ENCODE measurements at regions not wholly inside any gene's neighbourhood (a gene's known extent, or its start where the extent isn't known, plus 50 kb on each side); places are given as distances from the start of the nearest gene placed in this dataset.

- TF ChIP-seq ZNF274 (IDR thresholded peaks at IDR 0.05; ENCODE audit: low read depth, low read length) (no peak), YY1 (IDR thresholded peaks at IDR 0.05; ENCODE audit: insufficient read depth, insufficient read length) (no peak), SUZ12 (IDR thresholded peaks at IDR 0.05; ENCODE audit: extremely low read depth, insufficient read depth, insufficient read length) (no peak)
- no peaks in the 10 kb centered on the region for H3K36me3 ChIP-seq (ENCODE audit: insufficient read depth, insufficient read length, low read length)
- H3K9me3 ChIP-seq (ENCODE audit: insufficient read depth, low read length) = no peaks in the 10 kb centered on the region
- no peaks in the 10 kb centered on the region for H3K4me1 ChIP-seq (ENCODE audit: insufficient read depth, insufficient read length)
- DNase-seq (ENCODE audit: low read depth, low spot score) = no peak
- no peaks in the 10 kb centered on the region for H3K27me3 ChIP-seq (ENCODE audit: insufficient read depth, insufficient read length)
- no peak overlapping the region for H3K4me3 ChIP-seq (ENCODE audit: insufficient read length, low read depth)
- H3K9ac ChIP-seq (ENCODE audit: insufficient read length, low read depth) = no peak overlapping the region
Measured at GRCh38 chr3:152157337-152157736, 111.4 kb upstream of the MBNL1 start.

DNA sequence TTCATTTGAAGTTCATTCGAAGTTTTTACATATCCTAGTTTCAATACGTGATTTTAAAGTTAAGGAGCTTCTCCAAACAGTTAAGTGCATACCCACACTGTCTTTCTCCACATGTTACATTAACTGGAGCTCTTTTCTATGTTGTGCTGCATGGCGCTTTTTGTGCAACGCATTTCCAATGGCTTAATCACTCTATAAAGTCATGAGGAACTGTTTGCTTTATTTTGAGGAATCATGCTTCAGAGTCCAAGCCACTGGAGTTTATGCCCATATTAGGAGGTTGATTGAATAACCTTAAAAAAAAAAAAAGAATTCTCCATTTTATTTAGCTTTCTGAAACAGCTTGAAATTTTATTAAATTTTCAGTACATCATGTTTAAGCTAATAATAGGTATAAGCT lies 109.4 kb upstream of the MBNL1 start:
- no peaks in the 10 kb centered on the region for H3K9me3 ChIP-seq (ENCODE audit: insufficient read depth, low read length)
- TF ChIP-seq YY1 (IDR thresholded peaks at IDR 0.05; ENCODE audit: insufficient read depth, insufficient read length) (no peak), SUZ12 (IDR thresholded peaks at IDR 0.05; ENCODE audit: extremely low read depth, insufficient read depth, insufficient read length) (no peak), ZNF274 (IDR thresholded peaks at IDR 0.05; ENCODE audit: low read depth, low read length) (no peak)
- H3K4me3 ChIP-seq (ENCODE audit: insufficient read length, low read depth) = no peak overlapping the region
- H3K9ac ChIP-seq (ENCODE audit: insufficient read length, low read depth) = no peak overlapping the region
- H3K36me3 ChIP-seq (ENCODE audit: insufficient read depth, insufficient read length, low read length) = no peaks in the 10 kb centered on the region
- H3K27me3 ChIP-seq (ENCODE audit: insufficient read depth, insufficient read length) = no peaks in the 10 kb centered on the region
- H3K4me1 ChIP-seq (ENCODE audit: insufficient read depth, insufficient read length) = no peaks in the 10 kb centered on the region
- DNase-seq (ENCODE audit: low read depth, low spot score) = no peak

DNA sequence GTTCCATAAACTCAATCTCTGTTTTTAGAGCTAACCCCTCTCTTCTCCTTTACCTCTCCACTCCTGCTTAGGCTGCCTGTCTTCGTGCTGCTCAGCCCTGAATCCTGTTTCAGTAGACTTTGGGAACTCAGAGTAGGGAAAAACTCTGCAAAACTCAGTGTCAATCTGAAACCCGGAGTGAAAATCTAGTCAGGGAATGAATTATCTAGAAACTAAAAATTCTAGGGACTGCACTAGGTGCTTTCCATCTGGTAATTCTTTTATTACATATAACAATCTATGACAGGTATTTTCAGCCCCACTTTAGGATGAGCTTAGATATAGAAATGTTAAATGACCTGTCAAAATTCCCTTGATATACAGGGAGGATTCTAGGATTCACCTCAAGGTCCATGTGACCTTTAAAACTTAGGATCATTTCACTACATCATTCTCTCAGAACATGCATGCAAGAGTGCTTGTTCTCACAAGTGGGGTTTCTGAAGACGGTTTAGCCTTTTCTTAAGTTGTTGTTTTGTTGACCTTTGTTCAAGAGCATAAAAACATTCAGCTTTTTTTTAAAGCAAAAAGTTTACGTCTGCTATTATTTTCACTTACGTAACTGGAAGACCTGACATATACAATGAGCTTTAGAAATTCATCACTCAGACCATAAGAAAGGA lies 108.2 kb upstream of the MBNL1 start:
- Histone ChIP-seq H3K27me3 (ENCODE audit: insufficient read depth, insufficient read length) (no peaks in the 10 kb centered on the region), H3K4me1 (ENCODE audit: insufficient read depth, insufficient read length) (no peaks in the 10 kb centered on the region), H3K4me3 (ENCODE audit: insufficient read length, low read depth) (no peak overlapping the region), H3K9ac (ENCODE audit: insufficient read length, low read depth) (no peak overlapping the region), H3K36me3 (ENCODE audit: insufficient read depth, insufficient read length, low read length) (no peaks in the 10 kb centered on the region), H3K9me3 (ENCODE audit: insufficient read depth, low read length) (no peaks in the 10 kb centered on the region)
- no peak for DNase-seq (ENCODE audit: low read depth, low spot score)
- TF ChIP-seq SUZ12 (IDR thresholded peaks at IDR 0.05; ENCODE audit: extremely low read depth, insufficient read depth, insufficient read length) = no peak
- no peak for TF ChIP-seq ZNF274 (IDR thresholded peaks at IDR 0.05; ENCODE audit: low read depth, low read length)
- no peak for TF ChIP-seq YY1 (IDR thresholded peaks at IDR 0.05; ENCODE audit: insufficient read depth, insufficient read length)

DNA sequence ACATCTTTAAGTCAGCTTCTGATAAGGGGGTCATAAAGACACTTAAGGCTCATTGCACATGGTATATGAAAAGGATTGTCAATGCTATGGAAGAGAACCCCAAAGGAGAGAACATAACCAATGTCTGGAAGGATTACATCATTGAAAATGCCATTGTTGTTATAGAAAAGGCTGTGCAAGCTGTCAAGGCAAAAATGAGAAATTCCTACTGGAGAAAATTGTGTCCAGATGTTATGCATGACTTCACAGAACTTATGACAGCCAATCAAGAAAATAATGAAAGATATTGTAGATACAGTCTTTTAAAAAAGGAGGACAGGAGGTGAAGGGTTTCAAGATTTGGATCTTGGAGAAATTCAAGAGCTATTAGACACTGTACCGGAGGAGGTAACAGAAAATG lies 96.3 kb upstream of the MBNL1 start:
- no peaks in the 10 kb centered on the region for H3K4me1 ChIP-seq (ENCODE audit: insufficient read depth, insufficient read length)
- H3K27me3 ChIP-seq (ENCODE audit: insufficient read depth, insufficient read length) = no peaks in the 10 kb centered on the region
- TF ChIP-seq YY1 (IDR thresholded peaks at IDR 0.05; ENCODE audit: insufficient read depth, insufficient read length) = no peak
- no peak for TF ChIP-seq SUZ12 (IDR thresholded peaks at IDR 0.05; ENCODE audit: extremely low read depth, insufficient read depth, insufficient read length)
- no peak for TF ChIP-seq ZNF274 (IDR thresholded peaks at IDR 0.05; ENCODE audit: low read depth, low read length)
- DNase-seq (ENCODE audit: low read depth, low spot score) = no peak
- no peak overlapping the region for H3K9ac ChIP-seq (ENCODE audit: insufficient read length, low read depth)
- no peaks in the 10 kb centered on the region for H3K36me3 ChIP-seq (ENCODE audit: insufficient read depth, insufficient read length, low read length)
- H3K9me3 ChIP-seq (ENCODE audit: insufficient read depth, low read length) = no peaks in the 10 kb centered on the region
- H3K4me3 ChIP-seq (ENCODE audit: insufficient read length, low read depth) = no peak overlapping the region

- Histone ChIP-seq H3K9ac (ENCODE audit: insufficient read length, low read depth) (no peak overlapping the region), H3K9me3 (ENCODE audit: insufficient read depth, low read length) (no peaks in the 10 kb centered on the region), H3K27me3 (ENCODE audit: insufficient read depth, insufficient read length) (no peaks in the 10 kb centered on the region), H3K4me3 (ENCODE audit: insufficient read length, low read depth) (no peak overlapping the region), H3K4me1 (ENCODE audit: insufficient read depth, insufficient read length) (no peaks in the 10 kb centered on the region), H3K36me3 (ENCODE audit: insufficient read depth, insufficient read length, low read length) (no peaks in the 10 kb centered on the region)
- TF ChIP-seq YY1 (IDR thresholded peaks at IDR 0.05; ENCODE audit: insufficient read depth, insufficient read length) (no peak), ZNF274 (IDR thresholded peaks at IDR 0.05; ENCODE audit: low read depth, low read length) (no peak), SUZ12 (IDR thresholded peaks at IDR 0.05; ENCODE audit: extremely low read depth, insufficient read depth, insufficient read length) (no peak)
- no peak for DNase-seq (ENCODE audit: low read depth, low spot score)
Measured at GRCh38 chr3:152173627-152174026, 95.1 kb upstream of the MBNL1 start.

DNA sequence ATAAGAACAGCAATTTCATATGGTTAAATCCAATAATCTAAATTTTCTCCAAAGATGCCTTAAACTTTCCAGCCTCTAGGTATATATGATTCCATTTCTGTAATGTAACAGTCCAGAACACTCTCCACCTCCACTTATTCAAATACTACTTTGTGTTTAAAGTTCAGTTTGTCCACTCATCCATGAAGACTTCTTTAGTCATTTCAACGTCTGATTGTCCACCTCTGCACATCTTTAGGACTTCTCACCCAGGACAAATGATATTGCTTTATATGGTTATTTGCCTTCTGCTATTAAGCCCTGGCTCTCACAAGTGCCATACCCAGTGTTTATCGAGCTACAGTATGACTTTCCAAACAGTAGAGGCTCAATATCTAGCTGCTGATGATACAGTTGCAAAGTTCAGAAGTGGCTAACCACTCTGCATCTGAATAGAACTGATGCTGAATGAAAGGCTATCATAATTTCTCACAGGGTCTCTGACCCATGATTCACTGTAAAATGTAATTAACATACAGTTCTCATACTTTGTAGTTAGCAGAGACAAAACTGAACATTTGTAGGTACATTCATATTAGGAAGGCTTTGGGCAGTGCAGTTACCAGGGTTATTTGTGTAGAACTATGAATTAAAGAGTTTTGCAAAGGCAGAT lies 93.7 kb upstream of the MBNL1 start:
- Histone ChIP-seq H3K36me3 (ENCODE audit: insufficient read depth, insufficient read length, low read length) (no peaks in the 10 kb centered on the region), H3K4me1 (ENCODE audit: insufficient read depth, insufficient read length) (no peaks in the 10 kb centered on the region), H3K9me3 (ENCODE audit: insufficient read depth, low read length) (no peaks in the 10 kb centered on the region), H3K4me3 (ENCODE audit: insufficient read length, low read depth) (no peak overlapping the region), H3K27me3 (ENCODE audit: insufficient read depth, insufficient read length) (no peaks in the 10 kb centered on the region), H3K9ac (ENCODE audit: insufficient read length, low read depth) (no peak overlapping the region)
- TF ChIP-seq YY1 (IDR thresholded peaks at IDR 0.05; ENCODE audit: insufficient read depth, insufficient read length) (no peak), SUZ12 (IDR thresholded peaks at IDR 0.05; ENCODE audit: extremely low read depth, insufficient read depth, insufficient read length) (no peak), ZNF274 (IDR thresholded peaks at IDR 0.05; ENCODE audit: low read depth, low read length) (no peak)
- DNase-seq (ENCODE audit: low read depth, low spot score) = no peak

DNA sequence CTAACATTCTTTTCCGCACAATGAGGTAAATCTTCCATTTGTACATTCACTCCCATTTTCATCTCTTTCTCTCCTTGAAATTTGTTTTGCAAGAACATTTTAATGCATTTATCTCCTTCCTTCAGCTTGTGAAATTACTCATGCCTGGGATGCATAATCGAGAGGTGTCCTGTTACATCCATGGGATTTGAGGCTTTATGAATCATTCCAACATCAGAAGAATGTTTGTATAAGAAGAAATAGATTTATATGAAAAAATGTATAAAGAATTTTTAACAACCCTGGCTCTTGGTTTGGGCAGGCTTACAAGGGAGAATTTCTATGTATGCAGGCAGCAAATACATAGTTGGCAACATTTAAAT lies 93.2 kb upstream of the MBNL1 start:
- DNase-seq (ENCODE audit: low read depth, low spot score) = no peak
- H3K36me3 ChIP-seq (ENCODE audit: insufficient read depth, insufficient read length, low read length) = no peaks in the 10 kb centered on the region
- TF ChIP-seq SUZ12 (IDR thresholded peaks at IDR 0.05; ENCODE audit: extremely low read depth, insufficient read depth, insufficient read length) (no peak), YY1 (IDR thresholded peaks at IDR 0.05; ENCODE audit: insufficient read depth, insufficient read length) (no peak), ZNF274 (IDR thresholded peaks at IDR 0.05; ENCODE audit: low read depth, low read length) (no peak)
- no peaks in the 10 kb centered on the region for H3K4me1 ChIP-seq (ENCODE audit: insufficient read depth, insufficient read length)
- no peak overlapping the region for H3K9ac ChIP-seq (ENCODE audit: insufficient read length, low read depth)
- H3K9me3 ChIP-seq (ENCODE audit: insufficient read depth, low read length) = no peaks in the 10 kb centered on the region
- H3K4me3 ChIP-seq (ENCODE audit: insufficient read length, low read depth) = no peak overlapping the region
- H3K27me3 ChIP-seq (ENCODE audit: insufficient read depth, insufficient read length) = no peaks in the 10 kb centered on the region

Data from NT2/D1 (cell line).